ENCODE measurements at regions not wholly inside any gene's neighbourhood (a gene's known extent, or its start where the extent isn't known, plus 50 kb on each side); places are given as distances from the start of the nearest gene placed in this dataset.

DNA sequence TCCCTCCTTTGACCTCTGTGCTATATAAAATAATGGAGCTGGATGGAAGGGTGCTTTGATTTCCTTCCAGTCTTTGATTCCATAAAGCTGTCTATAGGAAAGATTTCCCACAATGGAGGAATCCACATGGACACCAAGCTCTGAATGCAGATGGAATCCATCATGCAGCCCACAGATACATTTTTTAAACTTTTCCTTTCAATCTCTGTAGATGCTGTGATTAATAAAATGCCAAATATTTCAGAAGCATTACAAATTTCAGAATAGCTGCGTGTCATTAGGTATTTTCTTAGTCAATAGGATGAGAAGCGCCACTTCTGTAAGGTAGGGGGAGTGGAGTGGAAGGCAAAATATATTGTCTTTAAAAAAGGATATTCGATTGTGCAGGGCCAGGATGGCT lies 489.0 kb downstream of the NTRK3 start:
- Histone ChIP-seq H3K27ac (no peak overlapping the region), H3K27me3 (replicated peaks; ENCODE audit: insufficient read depth) (no peaks in the 10 kb centered on the region), H3K4me1 (ENCODE audit: control insufficient read depth in 1 of 2, low read depth in 2 of 2) (peaks cover 6 to 7% of the 10 kb centered on the region in 2 donors), H3K36me3 (no peaks in the 10 kb centered on the region), H3K4me3 (no peak overlapping the region), H3K9me3 (no peaks in the 10 kb centered on the region)
- TF ChIP-seq, protein P1, sequence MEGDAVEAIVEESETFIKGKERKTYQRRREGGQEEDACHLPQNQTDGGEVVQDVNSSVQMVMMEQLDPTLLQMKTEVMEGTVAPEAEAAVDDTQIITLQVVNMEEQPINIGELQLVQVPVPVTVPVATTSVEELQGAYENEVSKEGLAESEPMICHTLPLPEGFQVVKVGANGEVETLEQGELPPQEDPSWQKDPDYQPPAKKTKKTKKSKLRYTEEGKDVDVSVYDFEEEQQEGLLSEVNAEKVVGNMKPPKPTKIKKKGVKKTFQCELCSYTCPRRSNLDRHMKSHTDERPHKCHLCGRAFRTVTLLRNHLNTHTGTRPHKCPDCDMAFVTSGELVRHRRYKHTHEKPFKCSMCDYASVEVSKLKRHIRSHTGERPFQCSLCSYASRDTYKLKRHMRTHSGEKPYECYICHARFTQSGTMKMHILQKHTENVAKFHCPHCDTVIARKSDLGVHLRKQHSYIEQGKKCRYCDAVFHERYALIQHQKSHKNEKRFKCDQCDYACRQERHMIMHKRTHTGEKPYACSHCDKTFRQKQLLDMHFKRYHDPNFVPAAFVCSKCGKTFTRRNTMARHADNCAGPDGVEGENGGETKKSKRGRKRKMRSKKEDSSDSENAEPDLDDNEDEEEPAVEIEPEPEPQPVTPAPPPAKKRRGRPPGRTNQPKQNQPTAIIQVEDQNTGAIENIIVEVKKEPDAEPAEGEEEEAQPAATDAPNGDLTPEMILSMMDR (IDR thresholded peaks at IDR 0.05), result no peak
- no peak for DNase-seq (ENCODE audit: low spot score)
- no peak for ATAC-seq (ENCODE audit: insufficient number of reproducible peaks, low FRiP score, low read depth)

DNA sequence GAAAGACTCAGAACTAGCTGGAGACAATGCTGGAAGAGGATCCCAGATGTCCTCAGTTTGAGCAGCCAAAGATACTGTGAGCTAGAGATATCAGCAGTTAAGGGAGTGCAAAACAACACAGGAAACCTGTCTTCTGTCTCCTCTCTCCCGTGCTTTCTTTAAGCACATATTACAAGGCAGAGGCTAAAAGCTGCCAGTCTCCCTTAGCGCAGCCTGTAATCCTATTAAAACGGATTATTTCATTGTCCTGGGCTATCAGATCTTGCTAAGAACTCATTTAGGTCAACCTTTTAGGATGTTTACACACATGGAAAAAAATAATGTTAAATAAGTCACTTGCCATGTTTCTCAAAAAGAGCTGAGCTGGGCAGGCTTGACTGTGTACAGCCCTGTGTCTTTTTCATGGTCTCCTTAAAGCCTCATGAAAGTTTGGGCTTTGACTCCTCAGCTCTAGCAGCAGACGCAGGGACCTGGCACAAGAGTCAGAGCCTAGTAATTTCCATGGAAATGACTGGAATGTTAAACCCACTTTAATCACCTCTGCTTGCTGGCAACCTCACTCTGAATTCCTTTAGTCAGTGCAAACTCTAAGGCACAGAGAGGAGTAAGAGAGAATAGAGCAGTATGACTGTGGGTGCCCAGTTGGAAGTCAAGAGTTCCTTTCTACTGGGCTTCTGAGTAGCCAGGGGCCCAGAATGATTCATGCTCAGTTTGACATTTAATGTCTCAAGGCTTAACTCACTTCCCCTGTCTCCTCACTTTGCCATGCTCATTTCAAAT lies 491.9 kb downstream of the NTRK3 start:
- TF ChIP-seq, protein P1 (IDR thresholded peaks at IDR 0.05), result no peak
- DNase-seq (ENCODE audit: low spot score) (no peak), ATAC-seq (ENCODE audit: insufficient number of reproducible peaks, low FRiP score, low read depth) (no peak)
- H3K36me3 ChIP-seq, result no peaks in the 10 kb centered on the region
- no peaks in the 10 kb centered on the region for H3K9me3 ChIP-seq
- H3K27me3 ChIP-seq (replicated peaks; ENCODE audit: insufficient read depth), result no peaks in the 10 kb centered on the region
- peaks cover 6 to 7% of the 10 kb centered on the region in 2 donors for H3K4me1 ChIP-seq (ENCODE audit: control insufficient read depth in 1 of 2, low read depth in 2 of 2)
- H3K4me3 ChIP-seq, result no peak overlapping the region
- H3K27ac ChIP-seq, result no peak overlapping the region

DNA sequence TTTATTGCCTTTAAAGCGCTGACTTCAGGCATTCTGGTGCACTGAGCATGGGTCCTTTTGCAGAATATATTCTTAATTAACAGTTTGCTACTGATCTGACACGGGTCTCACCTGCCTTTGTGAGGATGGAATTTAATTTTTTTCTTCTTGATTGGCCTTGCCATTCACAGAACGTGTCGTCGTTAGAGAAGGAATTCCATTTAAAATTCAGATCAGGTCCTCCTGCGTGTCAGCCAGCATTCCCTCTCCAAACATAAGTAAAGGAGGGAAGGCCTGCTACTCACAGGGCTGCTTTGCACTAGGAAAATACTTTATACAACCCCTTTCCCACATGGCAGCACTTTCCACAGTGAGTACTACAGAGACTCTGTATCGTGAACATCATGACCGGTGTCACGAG lies 492.7 kb downstream of the NTRK3 start:
- Histone ChIP-seq H3K4me1 (ENCODE audit: control insufficient read depth in 1 of 2, low read depth in 2 of 2) (peaks cover 6 to 7% of the 10 kb centered on the region in 2 donors), H3K27me3 (replicated peaks; ENCODE audit: insufficient read depth) (no peaks in the 10 kb centered on the region), H3K36me3 (no peaks in the 10 kb centered on the region), H3K4me3 (no peak overlapping the region), H3K27ac (no peak overlapping the region), H3K9me3 (no peaks in the 10 kb centered on the region)
- TF ChIP-seq, protein P1 (IDR thresholded peaks at IDR 0.05), result no peak
- no peak for DNase-seq (ENCODE audit: low spot score)
- no peak for ATAC-seq (ENCODE audit: insufficient number of reproducible peaks, low FRiP score, low read depth)

DNA sequence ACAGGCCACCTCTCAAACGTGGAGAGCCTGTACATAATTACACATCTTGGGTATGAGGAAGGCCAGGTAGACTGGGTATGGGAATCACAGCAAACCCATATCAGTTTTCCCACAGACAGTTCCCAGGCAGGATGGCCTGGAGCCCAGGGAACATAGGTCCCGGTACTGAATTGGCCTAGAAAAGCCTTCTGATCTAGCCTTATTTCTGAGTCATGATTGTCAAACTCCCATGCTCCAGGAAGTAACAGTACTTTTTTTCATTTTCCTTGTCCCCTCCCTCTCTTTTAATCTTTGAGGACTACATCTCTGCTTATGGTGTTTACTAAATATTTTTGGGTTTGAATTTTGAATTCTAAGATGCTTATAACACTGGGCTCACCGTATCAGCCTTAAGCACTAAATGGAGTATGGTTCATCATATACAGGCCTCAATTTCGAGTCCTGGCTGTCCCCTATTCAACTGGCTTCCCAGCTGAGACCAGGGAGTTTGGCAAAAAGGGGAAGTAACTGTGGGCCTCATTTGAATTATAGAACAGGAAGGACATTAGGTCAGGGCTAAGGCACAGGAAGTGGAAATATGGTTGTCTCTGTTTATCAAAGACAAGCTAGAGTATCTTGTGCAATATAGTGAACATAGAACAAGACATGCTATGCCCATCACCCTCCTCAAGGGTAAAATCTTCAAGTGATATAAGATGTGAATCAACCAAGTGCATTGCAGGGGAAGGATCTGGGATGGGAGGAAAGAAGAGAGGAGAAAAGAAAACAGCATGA lies 494.6 kb downstream of the NTRK3 start:
- Histone ChIP-seq H3K4me1 (ENCODE audit: control insufficient read depth in 1 of 2, low read depth in 2 of 2) (peaks cover 6 to 7% of the 10 kb centered on the region in 2 donors), H3K9me3 (no peaks in the 10 kb centered on the region), H3K27me3 (replicated peaks; ENCODE audit: insufficient read depth) (no peaks in the 10 kb centered on the region), H3K27ac (no peak overlapping the region), H3K4me3 (no peak overlapping the region), H3K36me3 (no peaks in the 10 kb centered on the region)
- DNase-seq (ENCODE audit: low spot score) (no peak), ATAC-seq (ENCODE audit: insufficient number of reproducible peaks, low FRiP score, low read depth) (no peak)
- TF ChIP-seq, protein P1 (IDR thresholded peaks at IDR 0.05), result no peak

DNA sequence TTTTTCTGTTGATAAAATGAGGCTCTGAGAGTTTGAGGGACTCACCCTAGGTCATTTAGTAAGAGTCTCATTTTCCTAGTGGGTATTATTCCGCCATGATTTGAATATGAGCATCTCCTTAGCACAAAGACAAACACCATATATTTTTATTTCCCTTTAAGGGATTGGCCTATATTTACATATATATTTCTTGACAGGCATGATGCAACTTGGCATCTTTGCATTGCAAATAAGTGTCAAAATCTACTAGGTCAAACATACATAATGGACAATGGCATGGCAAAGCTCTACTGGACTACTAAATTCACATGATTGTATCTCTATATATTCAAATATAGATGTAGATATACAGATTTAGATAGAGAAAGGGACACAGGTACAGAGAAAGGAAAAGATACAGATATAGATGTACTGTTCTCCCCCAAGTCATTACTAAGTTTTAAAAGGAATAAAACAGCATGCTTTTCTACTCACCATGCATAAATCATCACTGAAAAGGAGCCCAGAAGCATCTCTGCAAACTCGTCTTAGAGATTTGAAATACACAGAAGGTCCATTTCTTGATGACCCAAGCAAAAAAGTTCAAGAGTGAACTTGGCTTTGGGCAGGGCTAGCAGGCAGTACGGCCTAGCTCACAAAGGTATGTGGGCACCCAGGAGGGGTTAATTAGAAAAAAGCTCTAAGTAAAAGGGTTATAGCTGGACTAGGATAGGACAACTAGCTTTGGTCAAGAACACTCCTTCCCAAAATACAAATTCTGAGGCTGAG lies 495.8 kb downstream of the NTRK3 start:
- Histone ChIP-seq H3K27ac (no peak overlapping the region), H3K27me3 (replicated peaks; ENCODE audit: insufficient read depth) (no peaks in the 10 kb centered on the region), H3K4me1 (ENCODE audit: control insufficient read depth in 1 of 2, low read depth in 2 of 2) (peaks cover 6 to 7% of the 10 kb centered on the region in 2 donors), H3K9me3 (no peaks in the 10 kb centered on the region), H3K36me3 (no peaks in the 10 kb centered on the region), H3K4me3 (no peak overlapping the region)
- ATAC-seq (ENCODE audit: insufficient number of reproducible peaks, low FRiP score, low read depth) (no peak), DNase-seq (ENCODE audit: low spot score) (no peak)
- TF ChIP-seq, protein P1 (IDR thresholded peaks at IDR 0.05), result no peak
